ENCODE measurements at regions not wholly inside any gene's neighbourhood (a gene's known extent, or its start where the extent isn't known, plus 50 kb on each side); places are given as distances from the start of the nearest gene placed in this dataset.

- FAIRE-seq = no peak
- H3K9ac ChIP-seq (ENCODE audit: low read length in 3 of 3) = no peak overlapping the region
Measured at GRCh38 chr12:16688200-16688599, 82.2 kb upstream of the LMO3 start.

GRCh38 chr12:16685107-16685506, 79.1 kb upstream of the LMO3 start:
- Histone ChIP-seq H3K36me3 (ENCODE audit: control insufficient read depth in 2 of 3, insufficient read depth in 3 of 3, low read length in 3 of 3) (no peaks in the 10 kb centered on the region), H3K9ac (ENCODE audit: low read length in 3 of 3) (no peak overlapping the region), H3K27me3 (ENCODE audit: control insufficient read depth, insufficient read depth, low read length) (no peaks in the 10 kb centered on the region), H3K4me3 (ENCODE audit: low read length in 3 of 3) (no peak overlapping the region), H3K4me1 (ENCODE audit: control insufficient read depth in 2 of 3, insufficient read depth in 2 of 3, low read depth in 1 of 3, low read length in 3 of 3) (no peaks in the 10 kb centered on the region), H3K27ac (ENCODE audit: low read depth in 2 of 2, low read length in 2 of 2) (no peak overlapping the region), H3K9me3 (ENCODE audit: control insufficient read depth in 2 of 3, insufficient read depth in 1 of 3, low read length in 3 of 3) (no peaks in the 10 kb centered on the region)
- FAIRE-seq (no peak), DNase-seq (no peak)
- intact Hi-C loops (cut with DNase I) = no loop called here
- no peak for TF ChIP-seq CTCF (IDR thresholded peaks at IDR 0.05; ENCODE audit: borderline replicate concordance, extremely low read depth, insufficient read depth)

More at GRCh38 chr12:16688200-16688599, 82.2 kb upstream of the LMO3 start:
- no peak for DNase-seq
- Histone ChIP-seq H3K27ac (ENCODE audit: low read depth in 2 of 2, low read length in 2 of 2) (no peak overlapping the region), H3K9me3 (ENCODE audit: control insufficient read depth in 2 of 3, insufficient read depth in 1 of 3, low read length in 3 of 3) (no peaks in the 10 kb centered on the region), H3K4me3 (ENCODE audit: low read length in 3 of 3) (no peak overlapping the region), H3K27me3 (ENCODE audit: control insufficient read depth, insufficient read depth, low read length) (no peaks in the 10 kb centered on the region), H3K36me3 (ENCODE audit: control insufficient read depth in 2 of 3, insufficient read depth in 3 of 3, low read length in 3 of 3) (no peaks in the 10 kb centered on the region), H3K4me1 (ENCODE audit: control insufficient read depth in 2 of 3, insufficient read depth in 2 of 3, low read depth in 1 of 3, low read length in 3 of 3) (no peaks in the 10 kb centered on the region)
- intact Hi-C loops (cut with DNase I) = no loop called here
- no peak for TF ChIP-seq CTCF (IDR thresholded peaks at IDR 0.05; ENCODE audit: borderline replicate concordance, extremely low read depth, insufficient read depth)

- H3K4me1 ChIP-seq (ENCODE audit: control insufficient read depth in 2 of 3, insufficient read depth in 2 of 3, low read depth in 1 of 3, low read length in 3 of 3) = no peaks in the 10 kb centered on the region
- H3K9me3 ChIP-seq (ENCODE audit: control insufficient read depth in 2 of 3, insufficient read depth in 1 of 3, low read length in 3 of 3) = no peaks in the 10 kb centered on the region
- no peak for FAIRE-seq
- no peak overlapping the region for H3K4me3 ChIP-seq (ENCODE audit: low read length in 3 of 3)
- H3K27me3 ChIP-seq (ENCODE audit: control insufficient read depth, insufficient read depth, low read length) = no peaks in the 10 kb centered on the region
- H3K9ac ChIP-seq (ENCODE audit: low read length in 3 of 3) = no peak overlapping the region
- no peak overlapping the region for H3K27ac ChIP-seq (ENCODE audit: low read depth in 2 of 2, low read length in 2 of 2)
- no peak for TF ChIP-seq CTCF (IDR thresholded peaks at IDR 0.05; ENCODE audit: borderline replicate concordance, extremely low read depth, insufficient read depth)
- DNase-seq = no peak
- no peaks in the 10 kb centered on the region for H3K36me3 ChIP-seq (ENCODE audit: control insufficient read depth in 2 of 3, insufficient read depth in 3 of 3, low read length in 3 of 3)
- intact Hi-C loops (cut with DNase I) = no loop called here
Measured at GRCh38 chr12:16681196-16681595, 75.2 kb upstream of the LMO3 start.

GRCh38 chr12:16675438-16675837, 69.5 kb upstream of the LMO3 start:
- Histone ChIP-seq H3K4me3 (ENCODE audit: low read length in 3 of 3) (no peak overlapping the region), H3K4me1 (ENCODE audit: control insufficient read depth in 2 of 3, insufficient read depth in 2 of 3, low read depth in 1 of 3, low read length in 3 of 3) (no peaks in the 10 kb centered on the region), H3K36me3 (ENCODE audit: control insufficient read depth in 2 of 3, insufficient read depth in 3 of 3, low read length in 3 of 3) (no peaks in the 10 kb centered on the region), H3K9ac (ENCODE audit: low read length in 3 of 3) (no peak overlapping the region), H3K27ac (ENCODE audit: low read depth in 2 of 2, low read length in 2 of 2) (no peak overlapping the region), H3K27me3 (ENCODE audit: control insufficient read depth, insufficient read depth, low read length) (no peaks in the 10 kb centered on the region), H3K9me3 (ENCODE audit: control insufficient read depth in 2 of 3, insufficient read depth in 1 of 3, low read length in 3 of 3) (no peaks in the 10 kb centered on the region)
- intact Hi-C loops (cut with DNase I) = no loop called here
- no peak for TF ChIP-seq CTCF (IDR thresholded peaks at IDR 0.05; ENCODE audit: borderline replicate concordance, extremely low read depth, insufficient read depth)
- no peak for FAIRE-seq
- no peak for DNase-seq

Measured in kidney (tissue), 13 donors.